HFF-Myc (cell line): ENCODE measurements at regions not wholly inside any gene's neighbourhood (a gene's known extent, or its start where the extent isn't known, plus 50 kb on each side); places are given as distances from the start of the nearest gene placed in this dataset.

Experiments
- DNase-seq: peaks from one replicate; pipeline ENCODE4 v3.0.0-alpha.2; 2011; ENCODE audit warnings: low read depth; ENCODE audit errors: extremely low read depth
- H3K4me3 ChIP-seq: replicated peaks from 2 replicates; pipeline ENCODE4 v1.5.1; 2011; ENCODE audit warnings: low read depth, mild to moderate bottlenecking, control low read depth, low read length
- TF ChIP-seq, protein P1 (sequence below): IDR thresholded peaks from 2 replicates; pipeline ENCODE4 v1.5.1; 2012; ENCODE audit warnings: mild to moderate bottlenecking, low read depth, low read length, control low read depth; ENCODE audit errors: missing control alignments

DNA sequence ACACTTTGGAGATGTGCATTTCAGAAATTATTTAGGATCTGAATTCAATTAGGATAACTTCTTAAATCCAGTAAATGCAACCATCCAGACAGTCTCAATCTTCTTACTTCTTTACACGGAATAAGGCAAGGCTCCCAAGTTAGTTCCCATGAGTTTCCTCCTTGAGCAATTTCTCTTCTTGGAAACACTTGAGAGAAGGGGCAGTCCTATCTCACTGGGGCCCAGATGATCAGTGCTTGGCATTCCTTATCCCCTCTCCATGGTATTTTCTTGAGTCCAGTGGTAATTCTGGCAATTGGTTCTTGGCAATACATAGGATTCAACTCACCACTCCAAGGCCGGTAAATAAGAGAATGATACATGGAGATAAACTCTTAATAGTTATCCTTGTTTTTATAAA is 87.1 kb upstream of the PTHLH start:
- no peak for DNase-seq
- H3K4me3 ChIP-seq: no peak overlapping the region
- TF ChIP-seq, protein P1, sequence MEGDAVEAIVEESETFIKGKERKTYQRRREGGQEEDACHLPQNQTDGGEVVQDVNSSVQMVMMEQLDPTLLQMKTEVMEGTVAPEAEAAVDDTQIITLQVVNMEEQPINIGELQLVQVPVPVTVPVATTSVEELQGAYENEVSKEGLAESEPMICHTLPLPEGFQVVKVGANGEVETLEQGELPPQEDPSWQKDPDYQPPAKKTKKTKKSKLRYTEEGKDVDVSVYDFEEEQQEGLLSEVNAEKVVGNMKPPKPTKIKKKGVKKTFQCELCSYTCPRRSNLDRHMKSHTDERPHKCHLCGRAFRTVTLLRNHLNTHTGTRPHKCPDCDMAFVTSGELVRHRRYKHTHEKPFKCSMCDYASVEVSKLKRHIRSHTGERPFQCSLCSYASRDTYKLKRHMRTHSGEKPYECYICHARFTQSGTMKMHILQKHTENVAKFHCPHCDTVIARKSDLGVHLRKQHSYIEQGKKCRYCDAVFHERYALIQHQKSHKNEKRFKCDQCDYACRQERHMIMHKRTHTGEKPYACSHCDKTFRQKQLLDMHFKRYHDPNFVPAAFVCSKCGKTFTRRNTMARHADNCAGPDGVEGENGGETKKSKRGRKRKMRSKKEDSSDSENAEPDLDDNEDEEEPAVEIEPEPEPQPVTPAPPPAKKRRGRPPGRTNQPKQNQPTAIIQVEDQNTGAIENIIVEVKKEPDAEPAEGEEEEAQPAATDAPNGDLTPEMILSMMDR: no peak

- no peak for DNase-seq
- TF ChIP-seq, protein P1: no peak
- H3K4me3 ChIP-seq: no peak overlapping the region
Observed at GRCh38 chr12:28060871-28061270, 88.3 kb upstream of the PTHLH start.

DNA sequence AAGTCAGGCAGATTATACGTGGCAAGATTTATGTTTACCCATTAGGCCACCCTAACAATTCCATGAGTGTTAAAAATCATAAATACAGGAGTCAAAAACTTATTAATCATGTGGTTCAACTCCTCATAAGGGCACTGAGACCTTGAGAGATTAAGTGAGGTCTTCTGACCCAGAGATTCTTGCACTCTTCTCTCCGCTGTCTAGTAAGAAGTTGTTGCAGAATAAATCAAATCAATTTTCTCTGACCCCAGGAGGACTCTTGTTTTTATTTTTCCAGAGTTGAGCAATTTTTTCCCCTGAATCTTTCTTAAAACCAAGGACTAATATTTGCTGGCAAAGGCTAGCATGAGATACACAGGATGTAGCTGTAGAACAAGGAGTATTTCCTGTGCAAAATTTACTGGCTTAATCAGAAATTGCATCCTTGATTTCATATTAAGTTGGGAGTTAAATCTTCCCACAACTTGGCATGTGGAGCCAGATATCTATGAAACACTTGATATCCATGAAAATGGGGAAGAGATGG is 90.9 kb upstream of the PTHLH start:
- TF ChIP-seq, protein P1: no peak
- H3K4me3 ChIP-seq: no peak overlapping the region
- no peak for DNase-seq

GRCh38 chr12:28065374-28065773 is 92.8 kb upstream of the PTHLH start:
- DNase-seq: no peak
- no peak overlapping the region for H3K4me3 ChIP-seq
- TF ChIP-seq, protein P1: no peak

GRCh38 chr12:28065889-28066630 is 93.5 kb upstream of the PTHLH start:
- no peak overlapping the region for H3K4me3 ChIP-seq
- no peak for DNase-seq
- TF ChIP-seq, protein P1: no peak

- H3K4me3 ChIP-seq: no peak overlapping the region
- no peak for DNase-seq
- TF ChIP-seq, protein P1: no peak
Observed at GRCh38 chr12:28066879-28067278, 94.3 kb upstream of the PTHLH start.

GRCh38 chr12:28068467-28068866 is 95.9 kb upstream of the PTHLH start:
- no peak for DNase-seq
- TF ChIP-seq, protein P1: no peak
- H3K4me3 ChIP-seq: no peak overlapping the region
